HEK293 (cell line): ENCODE measurements at regions not wholly inside any gene's neighbourhood (a gene's known extent, or its start where the extent isn't known, plus 50 kb on each side); places are given as distances from the start of the nearest gene placed in this dataset.

Experiments
- CTCF ChIP-seq: fragments of 450-650 bp; formaldehyde crosslinking; IDR thresholded peaks from 2 replicates; pipeline ENCODE4 v1.5.1; 2016; ENCODE audit warnings: missing biosample characterization, missing genetic modification characterization
- YY1 ChIP-seq: fragments of 450-650 bp; formaldehyde crosslinking; IDR thresholded peaks from 2 replicates; pipeline ENCODE4 v1.5.1; 2018; ENCODE audit warnings: missing biosample characterization, missing genetic modification characterization

DNA sequence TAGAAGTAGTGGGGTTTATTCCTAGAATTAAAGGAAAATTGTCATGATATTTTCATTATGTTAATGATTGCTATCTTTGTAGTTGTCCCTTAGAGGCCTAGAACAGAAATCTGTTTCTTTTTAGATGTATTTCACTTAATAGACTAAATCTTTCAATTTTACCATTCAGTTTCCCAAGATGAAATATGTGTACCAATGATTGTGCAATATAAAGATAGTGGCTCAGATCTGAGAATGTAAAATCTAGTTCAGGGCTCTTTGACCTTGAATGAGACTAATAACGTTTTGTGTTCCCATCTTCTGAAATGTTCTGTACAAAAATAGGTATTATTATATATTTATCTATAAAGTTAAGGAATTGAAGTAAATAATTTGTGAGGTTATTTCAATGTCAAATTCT is 947.9 kb downstream of the DTWD2 start:
- no peak for TF ChIP-seq YY1 (tag by site-specific recombination)
- no peak for TF ChIP-seq CTCF
